SK-N-SH (cell line): ENCODE measurements at regions not wholly inside any gene's neighbourhood (a gene's known extent, or its start where the extent isn't known, plus 50 kb on each side); places are given as distances from the start of the nearest gene placed in this dataset.

Source experiments
- CTCF ChIA-PET: fragments of 300-600, 350-600 bp; formaldehyde crosslinking; extraction: SDS; loops from one replicate; lab custom pipeline; 2021; lab: Yijun Ruan, JAX
- POLR2A ChIA-PET: fragments of 350-600 bp; sonication (Branson Sonifier 250); formaldehyde crosslinking; extraction: SDS; loops from one replicate; lab custom pipeline; 2020; ENCODE audit warnings: antibody characterized with exemption, inconsistent platforms; lab: Yijun Ruan, JAX
- DNase-seq: peaks from one replicate; pipeline ENCODE4 v3.0.0; 2012
- H2AFZ ChIP-seq: fragments of 200-600 bp; sonication (generic); 2 replicates; pipeline ENCODE4 v1.8.1; 2016; ENCODE audit warnings: antibody characterized with exemption, mild to moderate bottlenecking, low read depth
- H3F3A ChIP-seq: fragments of 200-600 bp; sonication (generic); replicated peaks from 2 replicates; pipeline ENCODE3; 2016; ENCODE audit warnings: antibody characterized with exemption, mild to moderate bottlenecking; ENCODE audit not compliant: insufficient read depth
- H3K27ac ChIP-seq, 2 experiments: fragments of 200-500 bp in 1 of 2; fragments of 200-600 bp in 1 of 2; sonication (Bioruptor generic) in 1 of 2; sonication (generic), shearing (Covaris generic) in 1 of 2; 2 replicates each; pipeline versions ENCODE4 v1.5.1 to v1.6.1; 2014 to 2016; ENCODE audit warnings: low read depth in 2 of 2, inconsistent platforms in 1 of 2, low read length in 1 of 2, mild to moderate bottlenecking in 1 of 2, mixed read lengths in 1 of 2
- H3K27me3 ChIP-seq: fragments of 200-600 bp; sonication (generic), shearing (Covaris generic); 2 replicates; pipeline ENCODE4 v1.6.1; 2016; ENCODE audit warnings: mixed run types; ENCODE audit not compliant: insufficient read depth
- H3K36me3 ChIP-seq, 2 experiments: fragments of 200-500 bp in 1 of 2; fragments of 200-600 bp in 1 of 2; sonication (Bioruptor generic) in 1 of 2; sonication (generic) in 1 of 2; replicated peaks in 1 of 2; 2 replicates each; pipeline versions ENCODE3 to v1.5.1; 2014 to 2016; ENCODE audit warnings: low read length in 1 of 2, mild to moderate bottlenecking in 1 of 2; ENCODE audit not compliant: insufficient read depth in 2 of 2, control insufficient read depth in 1 of 2
- H3K4me1 ChIP-seq, 2 experiments: fragments of 200-500 bp in 1 of 2; fragments of 200-600 bp in 1 of 2; sonication (Bioruptor generic) in 1 of 2; sonication (generic), shearing (Covaris generic) in 1 of 2; 2 replicates each; pipeline versions ENCODE4 v1.5.1 to v1.6.1; 2014 to 2016; ENCODE audit warnings: low read depth in 1 of 2, low read length in 1 of 2, mixed run types in 1 of 2; ENCODE audit not compliant: insufficient read depth in 2 of 2, control insufficient read depth in 1 of 2
- H3K4me2 ChIP-seq: fragments of 200-600 bp; sonication (generic), shearing (Covaris generic); 2 replicates; pipeline ENCODE4 v1.6.1; 2017; ENCODE audit warnings: mixed run types
- H3K4me3 ChIP-seq, 2 experiments: fragments of 200-500 bp in 1 of 2; fragments of 200-600 bp in 1 of 2; sonication (Bioruptor generic) in 1 of 2; sonication (generic), shearing (Covaris generic) in 1 of 2; 2 replicates each; pipeline versions ENCODE4 v1.5.1 to v1.8.1; 2014 to 2016; ENCODE audit warnings: low read depth in 2 of 2, inconsistent platforms in 1 of 2, low read length in 1 of 2, mild to moderate bottlenecking in 1 of 2, mixed read lengths in 1 of 2, moderate library complexity in 1 of 2
- H3K79me2 ChIP-seq: fragments of 200-600 bp; sonication (generic); 2 replicates; pipeline ENCODE4 v1.8.1; 2017; ENCODE audit warnings: mild to moderate bottlenecking; ENCODE audit not compliant: insufficient read depth
- H3K9ac ChIP-seq: fragments of 200-600 bp; sonication (generic); 2 replicates; pipeline ENCODE4 v1.6.1; 2017; ENCODE audit warnings: mixed run types
- H3K9me2 ChIP-seq: fragments of 200-600 bp; sonication (generic); 2 replicates; pipeline ENCODE4 v1.6.1; 2017; ENCODE audit warnings: mixed run types
- H3K9me3 ChIP-seq: fragments of 200-600 bp; sonication (generic); 2 replicates; pipeline ENCODE4 v1.6.1; 2017; ENCODE audit warnings: mixed run types, mild to moderate bottlenecking, moderate library complexity
- H4K20me1 ChIP-seq: fragments of 200-600 bp; sonication (generic); 2 replicates; pipeline ENCODE4 v1.6.1; 2017; ENCODE audit warnings: mild to moderate bottlenecking, mixed run types; ENCODE audit not compliant: insufficient read depth
- FOXJ3 ChIP-seq: sonication (generic); formaldehyde crosslinking; IDR thresholded peaks from 2 replicates; pipeline ENCODE4 v1.5.1; 2020; ENCODE audit warnings: mild to moderate bottlenecking, missing genetic modification reagents
- FOXM1 ChIP-seq: IDR thresholded peaks from 2 replicates; pipeline ENCODE4 v1.4.0; 2012; ENCODE audit warnings: low read depth, mild to moderate bottlenecking
- JUND ChIP-seq: IDR thresholded peaks from 2 replicates; pipeline ENCODE4 v1.4.0; 2012
- MEF2A ChIP-seq: IDR thresholded peaks from 2 replicates; pipeline ENCODE4 v1.4.0; 2012; ENCODE audit warnings: low read depth, borderline replicate concordance
- NFIC ChIP-seq: IDR thresholded peaks from 2 replicates; pipeline ENCODE4 v1.4.0; 2012; ENCODE audit warnings: borderline replicate concordance
- RFX5 ChIP-seq: IDR thresholded peaks from 2 replicates; pipeline ENCODE4 v1.6.1; 2012; ENCODE audit warnings: mild to moderate bottlenecking, improper control_type of control experiment, low read length
- RXRA ChIP-seq: IDR thresholded peaks from 2 replicates; pipeline ENCODE4 v1.4.0; 2012; ENCODE audit warnings: low read depth, mild to moderate bottlenecking, borderline replicate concordance
- WGBS: methylation state at CpG from one replicate; pipeline ENCODE4 v1.1.6; 2017; ENCODE audit warnings: low lambda C conversion rate; 5-methylcytosine and 5-hydroxymethylcytosine counted together
- TF ChIP-seq, protein P1 (sequence below): IDR thresholded peaks from 2 replicates; pipeline ENCODE4 v1.4.0; 2012; ENCODE audit warnings: low read depth, borderline replicate concordance
- TF ChIP-seq, protein P2 (sequence below): IDR thresholded peaks from 2 replicates; pipeline ENCODE4 v1.6.1; 2012; ENCODE audit warnings: mild to moderate bottlenecking, low read depth, low read length, moderate library complexity
- TF ChIP-seq, protein P3 (sequence below): IDR thresholded peaks from 2 replicates; pipeline ENCODE4; 2012
- TF ChIP-seq, protein P4 (sequence below): IDR thresholded peaks from 2 replicates; pipeline ENCODE4 v1.4.0; 2012; ENCODE audit warnings: low read depth, borderline replicate concordance
- TF ChIP-seq, protein P5 (sequence below): IDR thresholded peaks from 2 replicates; pipeline ENCODE4 v1.4.0; 2012; ENCODE audit warnings: low read depth

DNA sequence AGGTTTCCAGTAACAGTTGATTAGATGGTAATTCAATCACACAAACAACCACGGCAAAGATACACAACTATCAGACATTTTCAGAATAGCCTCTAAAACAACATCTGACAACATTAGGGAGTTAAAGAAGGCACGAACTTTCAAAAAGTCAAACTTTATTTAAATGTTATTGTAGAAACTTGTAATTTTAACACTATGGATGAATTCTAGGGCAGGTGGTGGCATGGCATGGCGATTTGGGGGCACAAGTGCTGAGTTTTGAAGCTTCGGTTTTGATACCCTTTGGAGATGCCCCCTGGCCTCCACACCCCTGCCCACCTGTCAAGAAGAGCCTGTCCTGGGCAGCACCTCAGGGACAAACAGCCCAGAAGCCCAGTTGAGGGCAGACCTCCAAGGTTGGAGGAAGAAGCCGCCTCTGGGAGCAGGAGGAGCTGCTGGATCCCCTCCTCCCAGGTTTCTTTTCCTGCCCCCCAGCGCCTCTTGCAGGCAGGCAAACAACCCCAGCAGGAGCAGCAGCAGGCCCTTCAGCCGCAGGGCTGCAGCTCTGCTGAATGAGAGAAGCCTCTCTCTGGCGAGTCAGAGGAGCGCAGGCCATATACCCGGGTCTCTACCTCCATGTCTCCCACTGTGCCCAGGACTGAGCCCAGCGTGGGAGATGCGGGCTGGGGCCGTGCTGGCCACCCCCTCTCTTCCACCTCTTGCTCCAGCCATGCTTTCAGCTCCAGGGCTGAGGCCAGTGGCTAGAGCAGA lies 102.1 kb upstream of the IGLL5 start:
- 29% methylated on average over 10 of the region's 13 CpGs for WGBS
- no peaks in the 10 kb centered on the region; the same call in 1 of the 2 replicates for H3K27me3 ChIP-seq
- no peak overlapping the region for H2AFZ ChIP-seq
- H3K9me3 ChIP-seq: no peaks in the 10 kb centered on the region
- POLR2A ChIA-PET: no interaction called here
- no peak overlapping the region for H3K9ac ChIP-seq
- H3K9me2 ChIP-seq: no peaks in the 10 kb centered on the region
- no peaks in the 10 kb centered on the region for H4K20me1 ChIP-seq
- no peaks in the 10 kb centered on the region for H3K36me3 ChIP-seq
- H3F3A ChIP-seq: no peaks in the 10 kb centered on the region
- DNase-seq: no peak
- H3K27ac ChIP-seq: no peak overlapping the region
- no peaks in the 10 kb centered on the region for H3K4me1 ChIP-seq
- CTCF ChIA-PET: interaction anchor here (0.6 to 7.6 kb wide), 9 partner anchors 16 to 443 kb away, joined by 3 to 109 read pairs (median 3); partner anchors contain the start of gene IGLL5
- no peak overlapping the region for H3K4me2 ChIP-seq
- H3K4me3 ChIP-seq: no peak overlapping the region
- no peaks in the 10 kb centered on the region for H3K79me2 ChIP-seq
- TF ChIP-seq RXRA (no peak), FOXJ3 (CRISPR knock-in tag) (no peak), RFX5 (no peak), FOXM1 (no peak), MEF2A (no peak), NFIC (no peak), JUND (no peak)
- TF ChIP-seq, protein P1, sequence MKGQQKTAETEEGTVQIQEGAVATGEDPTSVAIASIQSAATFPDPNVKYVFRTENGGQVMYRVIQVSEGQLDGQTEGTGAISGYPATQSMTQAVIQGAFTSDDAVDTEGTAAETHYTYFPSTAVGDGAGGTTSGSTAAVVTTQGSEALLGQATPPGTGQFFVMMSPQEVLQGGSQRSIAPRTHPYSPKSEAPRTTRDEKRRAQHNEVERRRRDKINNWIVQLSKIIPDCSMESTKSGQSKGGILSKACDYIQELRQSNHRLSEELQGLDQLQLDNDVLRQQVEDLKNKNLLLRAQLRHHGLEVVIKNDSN: no peak
- TF ChIP-seq, protein P2, sequence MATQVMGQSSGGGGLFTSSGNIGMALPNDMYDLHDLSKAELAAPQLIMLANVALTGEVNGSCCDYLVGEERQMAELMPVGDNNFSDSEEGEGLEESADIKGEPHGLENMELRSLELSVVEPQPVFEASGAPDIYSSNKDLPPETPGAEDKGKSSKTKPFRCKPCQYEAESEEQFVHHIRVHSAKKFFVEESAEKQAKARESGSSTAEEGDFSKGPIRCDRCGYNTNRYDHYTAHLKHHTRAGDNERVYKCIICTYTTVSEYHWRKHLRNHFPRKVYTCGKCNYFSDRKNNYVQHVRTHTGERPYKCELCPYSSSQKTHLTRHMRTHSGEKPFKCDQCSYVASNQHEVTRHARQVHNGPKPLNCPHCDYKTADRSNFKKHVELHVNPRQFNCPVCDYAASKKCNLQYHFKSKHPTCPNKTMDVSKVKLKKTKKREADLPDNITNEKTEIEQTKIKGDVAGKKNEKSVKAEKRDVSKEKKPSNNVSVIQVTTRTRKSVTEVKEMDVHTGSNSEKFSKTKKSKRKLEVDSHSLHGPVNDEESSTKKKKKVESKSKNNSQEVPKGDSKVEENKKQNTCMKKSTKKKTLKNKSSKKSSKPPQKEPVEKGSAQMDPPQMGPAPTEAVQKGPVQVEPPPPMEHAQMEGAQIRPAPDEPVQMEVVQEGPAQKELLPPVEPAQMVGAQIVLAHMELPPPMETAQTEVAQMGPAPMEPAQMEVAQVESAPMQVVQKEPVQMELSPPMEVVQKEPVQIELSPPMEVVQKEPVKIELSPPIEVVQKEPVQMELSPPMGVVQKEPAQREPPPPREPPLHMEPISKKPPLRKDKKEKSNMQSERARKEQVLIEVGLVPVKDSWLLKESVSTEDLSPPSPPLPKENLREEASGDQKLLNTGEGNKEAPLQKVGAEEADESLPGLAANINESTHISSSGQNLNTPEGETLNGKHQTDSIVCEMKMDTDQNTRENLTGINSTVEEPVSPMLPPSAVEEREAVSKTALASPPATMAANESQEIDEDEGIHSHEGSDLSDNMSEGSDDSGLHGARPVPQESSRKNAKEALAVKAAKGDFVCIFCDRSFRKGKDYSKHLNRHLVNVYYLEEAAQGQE: no peak
- TF ChIP-seq, protein P3, sequence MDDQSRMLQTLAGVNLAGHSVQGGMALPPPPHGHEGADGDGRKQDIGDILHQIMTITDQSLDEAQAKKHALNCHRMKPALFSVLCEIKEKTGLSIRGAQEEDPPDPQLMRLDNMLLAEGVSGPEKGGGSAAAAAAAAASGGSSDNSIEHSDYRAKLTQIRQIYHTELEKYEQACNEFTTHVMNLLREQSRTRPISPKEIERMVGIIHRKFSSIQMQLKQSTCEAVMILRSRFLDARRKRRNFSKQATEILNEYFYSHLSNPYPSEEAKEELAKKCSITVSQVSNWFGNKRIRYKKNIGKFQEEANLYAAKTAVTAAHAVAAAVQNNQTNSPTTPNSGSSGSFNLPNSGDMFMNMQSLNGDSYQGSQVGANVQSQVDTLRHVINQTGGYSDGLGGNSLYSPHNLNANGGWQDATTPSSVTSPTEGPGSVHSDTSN: no peak
- TF ChIP-seq, protein P4, sequence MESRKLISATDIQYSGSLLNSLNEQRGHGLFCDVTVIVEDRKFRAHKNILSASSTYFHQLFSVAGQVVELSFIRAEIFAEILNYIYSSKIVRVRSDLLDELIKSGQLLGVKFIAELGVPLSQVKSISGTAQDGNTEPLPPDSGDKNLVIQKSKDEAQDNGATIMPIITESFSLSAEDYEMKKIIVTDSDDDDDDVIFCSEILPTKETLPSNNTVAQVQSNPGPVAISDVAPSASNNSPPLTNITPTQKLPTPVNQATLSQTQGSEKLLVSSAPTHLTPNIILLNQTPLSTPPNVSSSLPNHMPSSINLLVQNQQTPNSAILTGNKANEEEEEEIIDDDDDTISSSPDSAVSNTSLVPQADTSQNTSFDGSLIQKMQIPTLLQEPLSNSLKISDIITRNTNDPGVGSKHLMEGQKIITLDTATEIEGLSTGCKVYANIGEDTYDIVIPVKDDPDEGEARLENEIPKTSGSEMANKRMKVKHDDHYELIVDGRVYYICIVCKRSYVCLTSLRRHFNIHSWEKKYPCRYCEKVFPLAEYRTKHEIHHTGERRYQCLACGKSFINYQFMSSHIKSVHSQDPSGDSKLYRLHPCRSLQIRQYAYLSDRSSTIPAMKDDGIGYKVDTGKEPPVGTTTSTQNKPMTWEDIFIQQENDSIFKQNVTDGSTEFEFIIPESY: no peak
- TF ChIP-seq, protein P5, sequence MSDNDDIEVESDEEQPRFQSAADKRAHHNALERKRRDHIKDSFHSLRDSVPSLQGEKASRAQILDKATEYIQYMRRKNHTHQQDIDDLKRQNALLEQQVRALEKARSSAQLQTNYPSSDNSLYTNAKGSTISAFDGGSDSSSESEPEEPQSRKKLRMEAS: no peak
